ENCODE measurements at regions not wholly inside any gene's neighbourhood (a gene's known extent, or its start where the extent isn't known, plus 50 kb on each side); places are given as distances from the start of the nearest gene placed in this dataset.

DNA sequence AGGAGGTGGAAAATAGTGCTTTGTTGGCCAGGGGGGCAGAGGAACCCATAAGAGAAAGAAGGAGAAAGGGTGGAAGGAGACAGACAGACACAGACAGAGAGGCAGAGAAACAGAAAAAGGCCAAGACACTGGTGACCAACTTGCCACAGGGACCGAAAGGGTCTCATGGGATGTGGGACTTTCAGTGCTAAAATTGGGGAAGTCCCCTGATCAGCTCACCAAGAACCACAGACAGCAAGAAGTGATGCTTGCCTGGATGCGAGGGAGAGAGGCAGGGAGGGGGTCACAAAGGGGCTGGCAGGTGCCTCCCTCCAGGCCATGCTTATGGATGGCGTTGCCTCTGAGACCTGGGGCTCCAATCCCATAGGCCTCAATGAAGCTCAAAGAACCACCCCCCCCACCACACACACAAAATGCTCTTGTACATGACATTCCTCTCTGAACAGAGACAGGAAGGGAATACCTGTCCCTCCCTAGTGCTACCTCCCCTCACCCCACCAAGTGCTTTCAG lies 413.4 kb downstream of the MN1 start:
- no peak for DNase-seq (ENCODE audit: extremely low spot score in 2 of 2)
- H3K4me1 ChIP-seq, result no peaks in the 10 kb centered on the region
- no peak overlapping the region for H3K27ac ChIP-seq
- H3K4me3 ChIP-seq, result no peak overlapping the region
- no peaks in the 10 kb centered on the region for H3K27me3 ChIP-seq
- TF ChIP-seq, protein P1, sequence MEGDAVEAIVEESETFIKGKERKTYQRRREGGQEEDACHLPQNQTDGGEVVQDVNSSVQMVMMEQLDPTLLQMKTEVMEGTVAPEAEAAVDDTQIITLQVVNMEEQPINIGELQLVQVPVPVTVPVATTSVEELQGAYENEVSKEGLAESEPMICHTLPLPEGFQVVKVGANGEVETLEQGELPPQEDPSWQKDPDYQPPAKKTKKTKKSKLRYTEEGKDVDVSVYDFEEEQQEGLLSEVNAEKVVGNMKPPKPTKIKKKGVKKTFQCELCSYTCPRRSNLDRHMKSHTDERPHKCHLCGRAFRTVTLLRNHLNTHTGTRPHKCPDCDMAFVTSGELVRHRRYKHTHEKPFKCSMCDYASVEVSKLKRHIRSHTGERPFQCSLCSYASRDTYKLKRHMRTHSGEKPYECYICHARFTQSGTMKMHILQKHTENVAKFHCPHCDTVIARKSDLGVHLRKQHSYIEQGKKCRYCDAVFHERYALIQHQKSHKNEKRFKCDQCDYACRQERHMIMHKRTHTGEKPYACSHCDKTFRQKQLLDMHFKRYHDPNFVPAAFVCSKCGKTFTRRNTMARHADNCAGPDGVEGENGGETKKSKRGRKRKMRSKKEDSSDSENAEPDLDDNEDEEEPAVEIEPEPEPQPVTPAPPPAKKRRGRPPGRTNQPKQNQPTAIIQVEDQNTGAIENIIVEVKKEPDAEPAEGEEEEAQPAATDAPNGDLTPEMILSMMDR (IDR thresholded peaks at IDR 0.05), result no peak
- TF ChIP-seq POLR2AphosphoS5 (IDR thresholded peaks at IDR 0.05; ENCODE audit: insufficient read depth in 1 of 2, low read depth in 1 of 2), result no peak
- no peak for TF ChIP-seq POLR2A (IDR thresholded peaks at IDR 0.05)
- intact Hi-C loops (cut with DNase I), result no loop called here
- H3K36me3 ChIP-seq, result no peaks in the 10 kb centered on the region
- no peaks in the 10 kb centered on the region for H3K9me3 ChIP-seq

DNA sequence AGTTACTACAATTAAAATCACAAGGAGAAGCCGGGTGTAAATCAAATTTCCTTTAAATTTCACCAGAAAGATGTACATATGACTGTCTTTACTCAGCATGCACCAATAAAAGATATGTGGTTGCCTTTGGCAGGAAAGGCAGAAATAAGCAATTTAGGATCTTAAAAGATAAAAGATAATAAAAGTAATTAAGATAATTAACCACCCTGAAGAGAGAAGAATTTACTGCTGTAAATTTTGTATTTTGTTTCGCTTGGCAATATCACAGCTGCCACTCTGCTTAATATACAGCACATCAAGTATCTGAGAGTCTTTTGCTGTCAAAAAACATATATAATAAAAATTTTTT lies 411.9 kb downstream of the MN1 start:
- H3K4me3 ChIP-seq, result no peak overlapping the region
- H3K27ac ChIP-seq, result no peak overlapping the region
- H3K9me3 ChIP-seq, result no peaks in the 10 kb centered on the region
- intact Hi-C loops (cut with DNase I), result no loop called here
- TF ChIP-seq, protein P1 (IDR thresholded peaks at IDR 0.05), result no peak
- TF ChIP-seq POLR2A (IDR thresholded peaks at IDR 0.05) (no peak), POLR2AphosphoS5 (IDR thresholded peaks at IDR 0.05; ENCODE audit: insufficient read depth in 1 of 2, low read depth in 1 of 2) (no peak)
- H3K4me1 ChIP-seq, result no peaks in the 10 kb centered on the region
- no peaks in the 10 kb centered on the region for H3K36me3 ChIP-seq
- no peak for DNase-seq (ENCODE audit: extremely low spot score in 2 of 2)
- H3K27me3 ChIP-seq, result no peaks in the 10 kb centered on the region

DNA sequence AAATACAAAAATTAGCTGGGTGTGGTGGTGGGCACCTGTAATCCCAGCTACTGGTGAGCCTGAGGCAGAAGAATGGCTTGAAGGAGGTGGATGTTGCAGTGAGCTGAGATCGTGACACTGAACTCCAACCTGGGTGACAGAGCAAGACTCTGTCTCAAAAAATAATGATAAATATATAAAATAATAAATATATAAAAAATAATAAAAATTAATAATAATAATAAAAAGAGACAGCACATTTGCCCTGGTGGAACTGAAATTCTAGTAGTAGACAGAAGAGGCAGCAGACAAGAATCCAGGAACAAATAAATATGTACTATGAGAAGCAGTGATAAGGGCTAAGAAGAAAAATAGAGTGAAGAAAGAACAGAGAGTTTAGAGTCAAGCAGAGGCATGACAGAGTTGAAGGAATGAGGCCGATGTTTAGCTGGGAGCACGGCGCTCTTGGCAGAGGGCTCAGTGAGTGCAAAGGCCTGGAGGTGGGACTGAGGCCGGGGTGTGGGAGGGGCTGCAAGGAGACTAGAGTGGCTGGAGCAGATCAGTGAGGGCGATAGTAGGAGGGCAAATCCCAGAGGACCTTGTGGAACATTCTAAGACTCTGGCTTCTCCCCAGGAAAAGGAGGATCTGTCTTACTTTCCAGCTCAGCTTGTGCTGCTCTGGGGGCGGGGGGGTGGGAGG lies 410.3 kb downstream of the MN1 start:
- Histone ChIP-seq H3K4me3 (no peak overlapping the region), H3K27me3 (no peaks in the 10 kb centered on the region), H3K9me3 (no peaks in the 10 kb centered on the region), H3K36me3 (no peaks in the 10 kb centered on the region), H3K27ac (no peak overlapping the region), H3K4me1 (no peaks in the 10 kb centered on the region)
- DNase-seq (ENCODE audit: extremely low spot score in 2 of 2), result no peak
- TF ChIP-seq, protein P1 (IDR thresholded peaks at IDR 0.05), result no peak
- no peak for TF ChIP-seq POLR2AphosphoS5 (IDR thresholded peaks at IDR 0.05; ENCODE audit: insufficient read depth in 1 of 2, low read depth in 1 of 2)
- TF ChIP-seq POLR2A (IDR thresholded peaks at IDR 0.05), result no peak
- intact Hi-C loops (cut with DNase I), result no loop called here

DNA sequence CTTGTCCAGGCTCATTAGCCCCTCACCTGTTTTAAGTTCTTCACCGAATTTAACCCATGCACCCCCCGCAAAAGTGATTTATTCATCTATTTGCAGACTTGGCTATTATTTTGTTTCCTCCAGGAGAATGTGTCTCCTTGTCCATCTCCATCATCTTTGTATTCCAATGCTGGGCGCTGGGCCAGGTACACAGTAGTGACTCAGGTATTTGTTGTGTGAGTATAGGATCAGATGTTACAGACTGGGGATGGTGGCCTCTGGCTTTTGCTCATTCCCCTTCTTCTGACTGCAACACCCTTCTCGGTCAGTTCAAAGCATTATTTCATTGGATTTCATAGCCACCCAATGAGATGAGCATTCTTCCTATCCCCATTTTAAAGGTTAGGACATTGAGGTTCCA lies 408.2 kb downstream of the MN1 start:
- Histone ChIP-seq H3K27me3 (no peaks in the 10 kb centered on the region), H3K9me3 (no peaks in the 10 kb centered on the region), H3K4me3 (no peak overlapping the region), H3K36me3 (no peaks in the 10 kb centered on the region), H3K4me1 (no peaks in the 10 kb centered on the region), H3K27ac (no peak overlapping the region)
- TF ChIP-seq, protein P1 (IDR thresholded peaks at IDR 0.05), result no peak
- TF ChIP-seq POLR2AphosphoS5 (IDR thresholded peaks at IDR 0.05; ENCODE audit: insufficient read depth in 1 of 2, low read depth in 1 of 2) (no peak), POLR2A (IDR thresholded peaks at IDR 0.05) (no peak)
- intact Hi-C loops (cut with DNase I), result no loop called here
- DNase-seq (ENCODE audit: extremely low spot score in 2 of 2), result no peak

DNA sequence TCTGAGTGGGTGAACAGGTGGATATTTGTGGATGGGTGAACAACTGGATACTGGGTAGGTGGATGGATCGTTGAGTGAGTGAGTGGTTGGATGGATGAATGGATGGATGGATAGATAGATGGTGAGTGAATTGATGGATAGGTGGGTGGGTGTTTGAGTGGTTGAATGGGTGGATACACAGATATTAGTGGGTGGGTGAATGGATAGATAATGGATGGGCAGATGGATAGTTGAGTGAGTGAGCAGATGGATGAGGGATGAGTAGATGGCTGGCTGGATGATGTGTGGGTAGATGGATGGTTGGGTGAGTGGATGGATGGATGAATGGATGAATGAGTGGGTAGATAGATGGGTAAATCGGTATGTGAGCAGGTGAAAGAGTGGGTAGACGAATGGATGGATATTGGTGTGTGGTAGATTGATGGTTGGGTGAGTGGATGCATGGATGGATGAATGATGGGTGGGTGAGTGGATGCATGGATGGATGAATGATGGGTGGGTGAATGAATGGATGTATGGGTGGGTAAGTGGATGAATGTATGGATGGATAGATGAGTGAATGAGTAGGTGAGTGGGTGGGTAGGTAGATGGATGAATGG lies 406.7 kb downstream of the MN1 start:
- Histone ChIP-seq H3K9me3 (no peaks in the 10 kb centered on the region), H3K27ac (no peak overlapping the region), H3K27me3 (no peaks in the 10 kb centered on the region), H3K4me1 (no peaks in the 10 kb centered on the region), H3K36me3 (no peaks in the 10 kb centered on the region), H3K4me3 (no peak overlapping the region)
- intact Hi-C loops (cut with DNase I), result no loop called here
- TF ChIP-seq POLR2AphosphoS5 (IDR thresholded peaks at IDR 0.05; ENCODE audit: insufficient read depth in 1 of 2, low read depth in 1 of 2), result no peak
- TF ChIP-seq, protein P1 (IDR thresholded peaks at IDR 0.05), result no peak
- no peak for TF ChIP-seq POLR2A (IDR thresholded peaks at IDR 0.05)
- no peak for DNase-seq (ENCODE audit: extremely low spot score in 2 of 2)

All from vagina (tissue), 2 donors.